IPS DF 6.9 (cell line): ENCODE measurements at regions not wholly inside any gene's neighbourhood (a gene's known extent, or its start where the extent isn't known, plus 50 kb on each side); places are given as distances from the start of the nearest gene placed in this dataset.
"Not testable (repeated sequence)": the region's sequence is repeated elsewhere in the genome, so short reads cannot be mapped to it uniquely, and the experiment has no call there.

Experiments
- DNase-seq: peaks from one replicate; pipeline ENCODE4 v3.0.0-alpha.2; 2013; ENCODE audit warnings: low read depth, low spot score
- H3K27ac ChIP-seq: one replicate; pipeline ENCODE4 v1.5.1; 2013; ENCODE audit warnings: low read length, control low read depth
- H3K27me3 ChIP-seq: 2 replicates; pipeline ENCODE4 v1.6.1; 2013; ENCODE audit warnings: mild to moderate bottlenecking, low read length; ENCODE audit not compliant: control insufficient read depth, insufficient read depth
- H3K36me3 ChIP-seq: 2 replicates; pipeline ENCODE4 v1.6.1; 2013; ENCODE audit warnings: low read length; ENCODE audit not compliant: control insufficient read depth, insufficient read depth
- H3K4me1 ChIP-seq: 2 replicates; pipeline ENCODE4 v1.6.1; 2013; ENCODE audit warnings: low read length; ENCODE audit not compliant: control insufficient read depth, insufficient read depth
- H3K4me3 ChIP-seq: 2 replicates; pipeline ENCODE4 v1.5.1; 2013; ENCODE audit warnings: mild to moderate bottlenecking, low read length
- H3K9me3 ChIP-seq: 2 replicates; pipeline ENCODE4 v1.6.1; 2013; ENCODE audit warnings: low read length, inconsistent platforms; ENCODE audit not compliant: control insufficient read depth, insufficient read depth
- WGBS: extraction: QIAGEN DNeasy Blood & Tissue Kit; methylation state at CpG from one replicate; pipeline ENCODE4 v1.1.7; 2013; ENCODE audit warnings: mixed read lengths, missing lambda C conversion rate; ENCODE audit not compliant: insufficient read length, insufficient coverage; 5-methylcytosine and 5-hydroxymethylcytosine counted together

DNA sequence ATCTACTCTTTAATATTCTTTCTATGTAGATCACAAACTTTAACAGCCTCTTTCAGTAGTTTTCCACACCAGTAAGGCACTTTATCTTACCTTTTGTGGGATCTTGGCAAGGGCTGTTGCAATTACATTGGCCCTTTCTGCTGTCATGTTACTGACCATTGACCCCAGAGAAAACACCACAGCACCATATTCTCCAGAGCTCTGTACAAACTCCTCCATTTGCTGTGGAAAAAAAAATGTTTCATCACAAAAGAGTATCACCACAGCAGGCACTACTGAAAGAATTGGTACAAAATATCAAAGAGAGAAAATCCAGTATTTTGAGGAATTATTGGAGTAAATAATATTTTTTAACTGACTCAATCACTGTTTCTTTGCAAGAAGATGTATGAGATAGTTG lies 62.3 kb upstream of the UGT2A3 start:
- H3K27me3 ChIP-seq, DNase-seq, H3K4me3 ChIP-seq: not testable (repeated sequence)

DNA sequence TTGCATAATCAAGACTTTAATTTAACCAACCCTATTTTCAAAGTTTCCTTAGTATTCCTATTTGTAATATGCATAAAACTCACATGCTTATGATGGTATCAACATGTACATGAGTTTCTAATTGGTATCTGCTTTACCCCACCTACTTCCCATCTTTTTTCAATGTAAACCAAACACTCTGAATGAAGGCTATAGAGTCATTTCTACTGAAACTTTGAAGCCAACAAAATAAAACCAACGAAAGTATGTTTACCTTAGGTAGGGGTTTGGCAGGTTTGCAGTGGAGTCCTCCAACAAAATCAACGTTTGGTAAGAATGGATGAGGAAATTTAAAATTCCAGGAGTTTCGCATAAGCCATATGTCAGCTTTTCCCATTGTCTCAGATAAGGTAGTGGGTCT lies 66.4 kb upstream of the UGT2A3 start:
- no CpG with 5 or more reads among the region's 3 CpGs for WGBS
- H3K27ac ChIP-seq, H3K4me3 ChIP-seq, H3K36me3 ChIP-seq, DNase-seq, H3K9me3 ChIP-seq, H3K4me1 ChIP-seq, H3K27me3 ChIP-seq: not testable (repeated sequence)

More for the DNA sequence above, 62.3 kb upstream of the UGT2A3 start:
- H3K36me3 ChIP-seq, H3K27ac ChIP-seq, H3K9me3 ChIP-seq, H3K4me1 ChIP-seq: not testable (repeated sequence)

DNA sequence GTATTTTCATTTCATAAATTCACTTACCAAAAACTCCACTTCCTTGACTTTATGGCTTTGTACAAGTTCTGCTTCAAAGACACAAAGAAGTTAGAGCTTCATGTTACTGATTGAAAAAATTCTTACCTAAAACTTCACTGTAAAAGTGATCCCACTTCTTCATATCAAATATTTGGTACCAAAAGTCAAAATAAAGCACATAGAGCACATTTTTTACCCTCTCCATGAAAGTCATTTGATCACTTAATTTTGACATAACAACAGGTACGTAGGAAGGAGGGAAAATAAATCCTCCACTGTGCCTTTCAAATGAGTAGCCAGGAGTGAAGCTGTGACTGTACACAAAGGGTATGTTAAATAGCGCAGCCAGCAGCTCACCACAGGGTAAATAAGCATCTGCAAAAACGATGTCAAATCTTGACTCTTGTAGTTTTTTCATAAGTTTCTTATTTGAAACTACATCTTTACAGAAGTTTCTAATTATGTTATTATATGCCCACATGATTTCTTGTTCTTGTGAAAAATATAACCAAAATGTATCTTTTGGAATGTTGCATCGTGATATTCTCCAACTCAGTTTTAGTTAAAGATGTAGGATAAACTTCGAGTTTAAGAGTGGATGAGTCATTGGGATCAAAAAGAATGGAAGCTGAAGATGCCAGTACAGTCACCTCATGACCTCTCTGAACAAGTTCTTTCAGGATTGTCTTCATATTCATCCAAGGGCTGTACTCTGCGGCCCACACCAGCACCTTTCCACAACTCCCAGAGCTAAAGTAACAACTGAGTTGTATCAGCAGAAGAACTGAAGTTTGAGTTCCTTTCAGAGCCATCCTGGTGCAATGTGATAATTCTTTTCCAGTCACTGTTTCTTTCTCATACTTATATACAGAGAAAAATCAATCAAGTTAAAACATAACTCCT lies 68.2 kb upstream of the UGT2A3 start:
- not testable (repeated sequence) for H3K27me3 ChIP-seq, H3K4me3 ChIP-seq, H3K36me3 ChIP-seq, H3K9me3 ChIP-seq, H3K27ac ChIP-seq, DNase-seq, H3K4me1 ChIP-seq
- no CpG with 5 or more reads among the region's 6 CpGs for WGBS

DNA sequence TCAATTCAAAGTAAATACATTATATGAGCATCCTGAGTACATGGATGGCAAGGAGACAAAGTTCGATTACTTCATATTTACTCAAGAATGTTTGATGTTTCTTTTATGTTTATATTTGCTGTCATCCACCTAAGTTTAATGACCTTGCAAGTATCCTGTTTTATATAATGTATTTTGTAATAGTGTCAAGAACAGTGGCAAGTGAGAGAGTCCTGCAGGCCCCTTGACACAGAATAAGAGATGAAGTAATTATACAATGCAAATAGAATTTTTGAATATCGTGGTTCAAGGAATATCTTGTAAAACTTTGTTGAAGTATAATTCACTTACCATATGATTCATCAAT lies 68.8 kb upstream of the UGT2A3 start:
- H3K27me3 ChIP-seq, H3K36me3 ChIP-seq, H3K27ac ChIP-seq, H3K4me3 ChIP-seq, H3K9me3 ChIP-seq, H3K4me1 ChIP-seq, DNase-seq: not testable (repeated sequence)
- WGBS, result no CpG with 5 or more reads among the region's 2 CpGs

DNA sequence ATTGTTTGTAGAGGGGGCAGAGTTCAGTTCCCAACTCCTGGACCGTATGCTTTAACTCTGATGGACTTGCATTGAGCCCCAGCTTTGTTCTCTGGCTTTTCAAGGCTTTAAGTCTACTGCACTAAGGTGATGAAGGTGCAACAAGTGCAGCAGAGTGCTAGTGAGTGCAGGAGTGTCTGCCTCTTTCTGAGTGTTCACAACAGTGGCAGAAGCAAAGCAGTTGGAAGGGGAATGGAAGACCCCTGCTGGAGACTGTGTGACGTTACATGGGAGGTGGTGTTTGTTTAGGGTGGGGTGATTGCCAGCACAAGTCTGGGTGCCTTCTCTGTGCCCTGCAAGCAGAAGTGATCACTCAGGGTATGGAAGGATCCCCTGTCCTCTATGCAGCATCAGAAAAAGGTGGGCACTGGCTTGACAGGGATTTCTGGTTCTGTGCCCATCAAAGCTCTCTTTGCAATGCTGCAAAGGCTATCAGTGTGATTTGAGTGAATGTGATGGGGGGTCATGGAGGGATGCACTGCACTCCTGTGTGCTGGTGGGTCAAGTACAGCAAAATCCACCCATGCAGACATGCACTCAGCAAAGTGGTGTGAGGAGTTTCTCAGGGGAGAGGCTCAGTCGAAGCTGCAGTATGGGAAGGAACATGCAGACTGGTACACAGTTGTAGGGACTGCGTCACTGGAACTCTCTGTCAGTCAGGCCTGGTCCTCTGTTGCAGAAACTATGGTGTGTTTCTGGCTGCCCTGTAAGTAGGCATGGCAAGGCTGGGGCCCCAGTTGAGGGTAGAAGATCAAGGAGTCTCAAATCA lies 70.9 kb upstream of the UGT2B7 start:
- H3K27me3 ChIP-seq, result no peaks in the 10 kb centered on the region
- no peak overlapping the region for H3K4me3 ChIP-seq
- H3K27ac ChIP-seq, result no peak overlapping the region
- no peaks in the 10 kb centered on the region; the same call in 1 of the 2 replicates for H3K4me1 ChIP-seq
- H3K36me3 ChIP-seq, result no peaks in the 10 kb centered on the region
- H3K9me3 ChIP-seq, result no peaks in the 10 kb centered on the region
- WGBS, result no CpG with 5 or more reads among the region's 4 CpGs
- DNase-seq, result peak; percentile 45

DNA sequence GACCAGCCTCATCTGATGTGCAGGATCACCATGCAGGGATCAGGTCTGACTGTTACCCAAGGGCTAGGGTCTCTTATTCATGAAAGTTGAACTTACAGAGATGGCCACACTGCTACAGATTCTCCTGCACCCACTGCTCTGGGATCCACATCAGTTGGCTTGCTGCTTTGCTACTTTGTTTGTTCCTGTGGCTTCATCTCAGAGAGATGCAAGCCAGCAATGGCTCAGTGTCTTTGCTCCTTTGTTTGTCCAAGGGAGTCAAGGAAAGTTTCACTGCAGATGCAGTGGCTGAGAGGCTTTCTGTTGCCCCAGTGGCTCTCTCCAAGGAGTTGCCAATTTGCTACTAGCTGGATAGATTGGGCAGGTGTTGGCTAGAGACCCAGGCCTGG lies 70.3 kb upstream of the UGT2B7 start:
- Histone ChIP-seq H3K27ac (no peak overlapping the region), H3K27me3 (no peaks in the 10 kb centered on the region), H3K4me1 (no peaks in the 10 kb centered on the region; the same call in 1 of the 2 replicates)

DNA sequence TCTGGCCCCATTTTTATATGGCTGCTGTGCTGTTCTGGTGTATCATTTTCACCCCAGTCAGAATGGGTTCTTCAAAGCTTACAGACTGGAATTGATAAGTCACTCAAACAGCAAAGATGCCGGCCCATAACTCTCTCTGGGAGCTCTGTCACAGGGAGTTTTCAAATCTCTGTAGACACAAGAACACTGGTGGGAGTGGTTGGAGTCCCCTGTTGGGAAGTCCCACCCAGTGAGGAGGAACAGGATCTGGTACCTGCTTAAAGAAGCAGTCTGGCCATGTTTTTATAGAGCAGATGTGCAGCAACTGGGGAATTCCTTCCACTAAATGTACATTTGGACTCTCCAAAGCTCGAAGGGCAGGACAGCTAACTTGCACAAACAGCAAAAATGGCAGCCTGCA lies 69.3 kb upstream of the UGT2B7 start:
- WGBS, result no CpG with 5 or more reads among the region's 2 CpGs
- Histone ChIP-seq H3K27ac (no peak overlapping the region), H3K9me3 (no peaks in the 10 kb centered on the region), H3K36me3 (no peaks in the 10 kb centered on the region), H3K27me3 (no peaks in the 10 kb centered on the region), H3K4me1 (no peaks in the 10 kb centered on the region; the same call in 1 of the 2 replicates), H3K4me3 (no peak overlapping the region)
- DNase-seq, result no peak

More for the DNA sequence above, 70.3 kb upstream of the UGT2B7 start:
- DNase-seq, result no peak
- Histone ChIP-seq H3K4me3 (no peak overlapping the region), H3K36me3 (no peaks in the 10 kb centered on the region), H3K9me3 (no peaks in the 10 kb centered on the region)

DNA sequence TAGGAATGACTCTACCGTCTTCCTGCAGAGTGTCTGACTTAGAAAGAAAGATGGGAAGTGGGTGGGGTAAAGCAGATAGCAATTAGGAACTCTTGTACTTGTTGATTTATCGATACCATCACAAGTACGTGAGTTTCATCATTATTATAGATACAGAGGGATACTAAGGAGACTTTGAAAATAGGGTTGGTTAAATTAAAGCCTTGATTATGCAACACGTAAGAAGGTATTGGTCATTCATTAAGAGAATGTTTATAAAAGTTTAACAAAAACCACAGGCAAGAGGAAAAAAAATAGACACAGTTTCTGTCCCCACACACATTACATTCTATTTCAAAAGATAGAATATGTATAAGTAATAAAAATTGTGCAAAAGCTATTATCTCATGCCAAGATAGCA lies 65.9 kb upstream of the UGT2B7 start:
- WGBS, result no CpG with 5 or more reads among the region's 4 CpGs
- Histone ChIP-seq H3K27me3 (no peaks in the 10 kb centered on the region), H3K4me1 (no peaks in the 10 kb centered on the region), H3K27ac (no peak overlapping the region), H3K4me3 (no peak overlapping the region), H3K36me3 (no peaks in the 10 kb centered on the region), H3K9me3 (no peaks in the 10 kb centered on the region)
- DNase-seq, result no peak

DNA sequence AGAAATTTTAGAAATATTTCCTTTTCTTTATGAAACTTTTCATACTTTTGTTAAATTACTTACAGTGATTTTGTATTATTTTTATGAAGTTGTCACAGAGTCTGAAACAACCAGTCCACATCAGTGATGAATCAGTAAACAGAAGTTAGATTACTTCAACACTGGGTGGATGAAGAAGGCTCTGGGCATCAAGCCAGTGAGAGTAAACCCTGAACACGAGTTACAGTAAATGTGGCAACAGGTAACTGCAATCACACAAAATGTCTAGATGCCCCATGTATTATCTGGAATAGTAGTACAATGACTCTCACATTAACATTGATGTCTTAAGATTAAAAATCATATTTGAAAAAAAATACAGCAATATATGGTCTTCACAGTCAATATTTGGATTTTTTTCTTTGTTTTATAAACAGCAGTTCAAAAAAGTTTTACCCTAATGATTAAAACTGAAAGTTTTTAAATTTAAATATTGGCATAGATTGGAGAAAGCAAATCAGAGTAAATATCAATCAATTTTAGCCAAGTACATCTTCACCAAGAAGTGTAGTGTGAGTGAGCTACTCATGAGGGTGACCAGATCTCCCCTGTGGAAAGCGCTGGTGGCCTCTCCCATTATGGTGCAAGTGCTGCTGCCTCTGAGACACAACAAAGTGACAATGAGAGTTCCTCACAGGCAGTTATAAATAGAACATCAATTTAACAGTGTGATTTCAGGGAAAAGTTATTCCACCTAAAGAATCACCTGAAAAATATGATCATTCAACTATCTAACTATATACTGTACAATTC lies 63.2 kb upstream of the UGT2B7 start:
- Histone ChIP-seq H3K27ac (no peak overlapping the region), H3K9me3 (no peaks in the 10 kb centered on the region), H3K4me3 (no peak overlapping the region), H3K27me3 (no peaks in the 10 kb centered on the region), H3K36me3 (no peaks in the 10 kb centered on the region), H3K4me1 (no peaks in the 10 kb centered on the region)
- DNase-seq, result no peak
- no CpG with 5 or more reads among the region's 2 CpGs for WGBS

DNA sequence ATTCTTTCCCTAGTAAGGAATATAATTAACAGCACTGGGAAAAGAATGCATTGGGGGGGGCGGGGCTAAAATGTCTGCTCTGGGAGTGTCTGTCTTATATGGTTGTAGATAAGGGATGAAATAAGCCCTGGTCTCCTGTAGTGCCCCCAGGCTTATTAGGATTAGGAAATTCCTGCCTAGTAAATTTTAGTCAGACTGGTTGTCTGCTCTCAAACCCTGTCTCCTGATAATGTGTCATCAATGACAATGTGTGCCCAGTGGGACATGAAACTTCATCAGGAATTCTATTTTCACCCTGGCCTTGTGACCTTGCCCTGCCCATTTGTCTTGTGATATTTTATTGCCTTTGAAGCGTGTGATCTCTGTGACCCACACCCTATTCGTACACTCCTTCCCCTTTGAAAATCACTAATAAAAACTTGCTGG lies 61.9 kb upstream of the UGT2B7 start:
- H3K4me3 ChIP-seq, DNase-seq, H3K9me3 ChIP-seq, H3K4me1 ChIP-seq, H3K27ac ChIP-seq, H3K27me3 ChIP-seq, H3K36me3 ChIP-seq: not testable (repeated sequence)
- no CpG with 5 or more reads among the region's 3 CpGs for WGBS
